GM12891 (cell line): ENCODE measurements at regions not wholly inside any gene's neighbourhood (a gene's known extent, or its start where the extent isn't known, plus 50 kb on each side); places are given as distances from the start of the nearest gene placed in this dataset.

Source experiments
- PAX5 ChIP-seq: IDR thresholded peaks from 2 replicates; pipeline ENCODE4 v1.6.1; 2011; ENCODE audit warnings: low read length, moderate library complexity, mild to moderate bottlenecking; ENCODE audit not compliant: insufficient read depth, severe bottlenecking
- POLR2A ChIP-seq: IDR thresholded peaks from 2 replicates; pipeline ENCODE4 v1.6.1; 2011; ENCODE audit warnings: low read depth, low read length, control low read depth
- POLR2AphosphoS5 ChIP-seq: IDR thresholded peaks from 2 replicates; pipeline ENCODE4 v1.6.1; 2011; ENCODE audit warnings: low read depth, low read length, control low read depth
- POU2F2 ChIP-seq: IDR thresholded peaks from 2 replicates; pipeline ENCODE4 v1.6.1; 2011; ENCODE audit warnings: low read depth, mild to moderate bottlenecking, control low read depth, low read length, moderate library complexity
- SPI1 ChIP-seq: IDR thresholded peaks from 2 replicates; pipeline ENCODE4 v1.6.1; 2011; ENCODE audit warnings: low read depth, low read length, control low read depth
- TAF1 ChIP-seq: IDR thresholded peaks from 2 replicates; pipeline ENCODE4 v1.6.1; 2011; ENCODE audit warnings: low read depth, low read length, control low read depth

- TF ChIP-seq POLR2AphosphoS5 = no peak
- no peak for TF ChIP-seq POLR2A
- no peak for TF ChIP-seq TAF1
- TF ChIP-seq SPI1 = peak; percentile 91
- TF ChIP-seq PAX5 = no peak
- TF ChIP-seq POU2F2 = no peak
Observed at GRCh38 chr5:143714629-143715028, 97.3 kb upstream of the HMHB1 start.
